MM.1S (cell line): ENCODE measurements at regions not wholly inside any gene's neighbourhood (a gene's known extent, or its start where the extent isn't known, plus 50 kb on each side); places are given as distances from the start of the nearest gene placed in this dataset.
"Not testable (repeated sequence)": the region's sequence is repeated elsewhere in the genome, so short reads cannot be mapped to it uniquely, and the experiment has no call there.

Experiments
- DNase-seq: peaks from one replicate; pipeline ENCODE4 v3.0.0-alpha.2; 2015
- H2AFZ ChIP-seq: fragments of 300-600 bp; sonication (generic); 2 replicates; pipeline ENCODE4 v1.6.0; 2016; ENCODE audit warnings: antibody characterized with exemption, low read length
- H3F3A ChIP-seq: fragments of 300-600 bp; sonication (generic); 2 replicates; pipeline ENCODE4 v1.6.1; 2016; ENCODE audit warnings: mild to moderate bottlenecking, antibody characterized with exemption, low read length, moderate library complexity, mixed read lengths; ENCODE audit not compliant: insufficient read depth
- H3K27ac ChIP-seq: fragments of 300-600 bp; sonication (generic); 2 replicates; pipeline ENCODE4 v1.5.1; 2016; ENCODE audit warnings: mild to moderate bottlenecking, low read length
- H3K27me3 ChIP-seq: fragments of 300-600 bp; sonication (generic); replicated peaks from 2 replicates; pipeline ENCODE4 v1.6.0; 2016; ENCODE audit warnings: low read length; ENCODE audit not compliant: insufficient read depth
- H3K36me3 ChIP-seq: fragments of 300-600 bp; sonication (generic); replicated peaks from 2 replicates; pipeline ENCODE4 v1.6.1; 2016; ENCODE audit warnings: mild to moderate bottlenecking, low read length, mixed read lengths; ENCODE audit not compliant: insufficient read depth
- H3K4me1 ChIP-seq: fragments of 300-600 bp; sonication (generic); 2 replicates; pipeline ENCODE4 v1.6.1; 2016; ENCODE audit warnings: low read length, mixed read lengths
- H3K4me2 ChIP-seq: fragments of 300-600 bp; sonication (generic); 2 replicates; pipeline ENCODE4 v1.6.0; 2016; ENCODE audit warnings: low read depth, low read length
- H3K4me3 ChIP-seq: fragments of 300-600 bp; sonication (generic); 2 replicates; pipeline ENCODE4 v1.5.1; 2016; ENCODE audit warnings: low read length, mixed read lengths
- H3K79me2 ChIP-seq: fragments of 300-600 bp; sonication (generic); 2 replicates; pipeline ENCODE4 v1.6.1; 2016; ENCODE audit warnings: mixed run types, low read length, mixed read lengths
- H3K9ac ChIP-seq: fragments of 300-600 bp; sonication (generic); 2 replicates; pipeline ENCODE4 v1.6.1; 2016; ENCODE audit warnings: low read length, mixed read lengths
- H3K9me2 ChIP-seq: fragments of 300-600 bp; sonication (generic); replicated peaks from 2 replicates; pipeline ENCODE4 v1.6.1; 2016; ENCODE audit warnings: mild to moderate bottlenecking, low read length, mixed read lengths; ENCODE audit not compliant: insufficient read depth
- H3K9me3 ChIP-seq: fragments of 300-600 bp; sonication (generic); replicated peaks from 2 replicates; pipeline ENCODE4 v1.6.1; 2016; ENCODE audit warnings: mild to moderate bottlenecking, low read length, mixed read lengths; ENCODE audit not compliant: insufficient read depth
- H4K20me1 ChIP-seq: fragments of 300-600 bp; sonication (generic); 2 replicates; pipeline ENCODE4 v1.6.1; 2016; ENCODE audit warnings: mild to moderate bottlenecking, low read length, moderate library complexity, mixed read lengths; ENCODE audit not compliant: insufficient read depth
- EZH2 ChIP-seq: fragments of 300-600 bp; sonication (generic); optimal IDR thresholded peaks from 2 replicates; pipeline ENCODE3; 2017; ENCODE audit warnings: low read depth, mild to moderate bottlenecking, antibody characterized with exemption, low read length, mixed read lengths
- EZH2phosphoT487 ChIP-seq: fragments of 300-600 bp; sonication (generic); IDR thresholded peaks from 2 replicates; pipeline ENCODE4 v1.6.1; 2018; ENCODE audit warnings: antibody characterized with exemption, low read length
- TF ChIP-seq, protein P1 (sequence below): fragments of 300-600 bp; sonication (generic); IDR thresholded peaks from 2 replicates; pipeline ENCODE4 v1.5.1; 2016; ENCODE audit warnings: antibody characterized with exemption, low read length, mixed read lengths

DNA sequence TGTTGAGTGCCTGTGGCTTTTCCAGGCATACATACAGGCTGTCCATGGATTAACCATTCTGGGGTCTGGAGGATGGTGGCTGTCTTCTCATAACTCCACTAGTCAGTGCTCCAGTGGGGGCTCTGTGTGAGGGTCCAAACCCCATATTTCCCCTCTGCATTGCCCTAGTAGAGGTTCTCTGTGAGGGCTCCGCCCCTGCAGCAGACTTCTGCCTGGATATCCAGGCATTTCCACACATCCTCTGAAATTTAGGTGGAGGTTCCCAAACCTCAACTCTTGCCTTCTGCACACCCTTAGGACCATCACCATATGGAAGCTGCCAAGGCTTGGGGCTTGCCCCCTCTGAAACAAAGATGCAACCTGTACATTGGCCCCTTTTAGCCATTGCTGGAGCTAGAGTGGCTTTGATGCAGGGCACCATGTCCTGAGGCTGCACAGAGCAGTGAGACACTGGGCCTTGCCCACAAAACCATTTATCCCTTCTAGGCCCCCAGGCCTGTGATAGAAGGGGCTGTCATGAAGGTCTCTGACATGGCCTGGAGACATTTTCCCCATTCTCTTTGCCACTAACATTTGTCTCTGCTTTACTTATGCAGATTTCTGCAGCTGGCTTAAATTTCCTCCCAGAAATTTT is 400.1 kb upstream of the MDFIC2 start:
- H2AFZ ChIP-seq = no peak overlapping the region
- H3K9me2 ChIP-seq = no peaks in the 10 kb centered on the region
- H4K20me1 ChIP-seq = no peaks in the 10 kb centered on the region
- no peak for DNase-seq
- no peaks in the 10 kb centered on the region for H3K4me1 ChIP-seq
- no peaks in the 10 kb centered on the region for H3K9me3 ChIP-seq
- H3K79me2 ChIP-seq = no peaks in the 10 kb centered on the region
- no peaks in the 10 kb centered on the region for H3K36me3 ChIP-seq
- H3K4me3 ChIP-seq = no peak overlapping the region
- H3K4me2 ChIP-seq = no peak overlapping the region
- H3K27me3 ChIP-seq = no peaks in the 10 kb centered on the region
- no peak overlapping the region for H3K9ac ChIP-seq
- H3K27ac ChIP-seq = no peak overlapping the region
- no peak for TF ChIP-seq EZH2phosphoT487
- no peaks in the 10 kb centered on the region for H3F3A ChIP-seq

DNA sequence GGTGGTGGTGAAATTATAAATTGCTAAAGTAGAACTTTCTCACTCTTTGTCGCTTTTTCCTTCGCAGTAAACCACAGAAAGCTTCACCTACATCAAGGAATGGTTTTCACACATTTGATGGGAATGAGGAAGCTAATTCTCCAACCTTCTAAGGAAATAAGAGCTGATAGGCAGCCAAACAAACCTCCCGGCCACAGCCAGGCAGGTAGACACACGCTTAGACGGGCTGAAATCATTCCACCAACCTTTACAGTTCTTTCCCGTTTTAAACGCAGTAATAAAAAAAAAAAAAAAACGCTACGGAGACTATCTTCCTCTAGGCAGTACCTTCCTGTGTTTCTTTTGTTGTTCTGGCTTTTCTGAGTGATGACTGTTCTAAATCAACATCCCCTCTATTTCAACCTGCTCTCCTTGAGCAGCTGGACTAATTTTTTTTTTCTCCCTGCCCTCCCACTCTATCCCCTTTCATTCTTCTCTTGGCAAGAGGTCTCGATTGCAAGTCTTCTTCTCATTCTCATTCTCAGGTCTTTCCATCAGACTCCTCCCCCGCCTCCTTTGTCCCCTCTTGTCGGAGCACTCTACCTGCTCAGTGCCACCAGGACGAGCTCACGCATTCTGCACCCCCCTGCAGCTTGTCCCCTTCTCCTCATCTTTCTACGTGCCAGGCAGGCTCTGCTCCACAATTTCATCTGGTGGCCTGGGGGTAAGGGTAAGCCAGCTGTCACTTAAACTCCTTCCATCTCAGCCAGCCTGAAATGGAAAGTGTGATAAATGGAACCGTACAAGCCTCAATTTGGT is 391.1 kb upstream of the MDFIC2 start:
- Histone ChIP-seq H2AFZ (no peak overlapping the region), H3K9ac (no peak overlapping the region), H3K79me2 (no peaks in the 10 kb centered on the region), H3K4me3 (no peak overlapping the region), H3F3A (no peaks in the 10 kb centered on the region), H3K4me1 (no peaks in the 10 kb centered on the region), H3K27ac (no peak overlapping the region), H4K20me1 (no peaks in the 10 kb centered on the region), H3K27me3 (no peaks in the 10 kb centered on the region), H3K9me3 (no peaks in the 10 kb centered on the region), H3K9me2 (no peaks in the 10 kb centered on the region), H3K4me2 (no peak overlapping the region), H3K36me3 (no peaks in the 10 kb centered on the region)
- DNase-seq = no peak
- TF ChIP-seq EZH2phosphoT487 (no peak), EZH2 (no peak)
- TF ChIP-seq, protein P1, sequence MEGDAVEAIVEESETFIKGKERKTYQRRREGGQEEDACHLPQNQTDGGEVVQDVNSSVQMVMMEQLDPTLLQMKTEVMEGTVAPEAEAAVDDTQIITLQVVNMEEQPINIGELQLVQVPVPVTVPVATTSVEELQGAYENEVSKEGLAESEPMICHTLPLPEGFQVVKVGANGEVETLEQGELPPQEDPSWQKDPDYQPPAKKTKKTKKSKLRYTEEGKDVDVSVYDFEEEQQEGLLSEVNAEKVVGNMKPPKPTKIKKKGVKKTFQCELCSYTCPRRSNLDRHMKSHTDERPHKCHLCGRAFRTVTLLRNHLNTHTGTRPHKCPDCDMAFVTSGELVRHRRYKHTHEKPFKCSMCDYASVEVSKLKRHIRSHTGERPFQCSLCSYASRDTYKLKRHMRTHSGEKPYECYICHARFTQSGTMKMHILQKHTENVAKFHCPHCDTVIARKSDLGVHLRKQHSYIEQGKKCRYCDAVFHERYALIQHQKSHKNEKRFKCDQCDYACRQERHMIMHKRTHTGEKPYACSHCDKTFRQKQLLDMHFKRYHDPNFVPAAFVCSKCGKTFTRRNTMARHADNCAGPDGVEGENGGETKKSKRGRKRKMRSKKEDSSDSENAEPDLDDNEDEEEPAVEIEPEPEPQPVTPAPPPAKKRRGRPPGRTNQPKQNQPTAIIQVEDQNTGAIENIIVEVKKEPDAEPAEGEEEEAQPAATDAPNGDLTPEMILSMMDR = no peak

DNA sequence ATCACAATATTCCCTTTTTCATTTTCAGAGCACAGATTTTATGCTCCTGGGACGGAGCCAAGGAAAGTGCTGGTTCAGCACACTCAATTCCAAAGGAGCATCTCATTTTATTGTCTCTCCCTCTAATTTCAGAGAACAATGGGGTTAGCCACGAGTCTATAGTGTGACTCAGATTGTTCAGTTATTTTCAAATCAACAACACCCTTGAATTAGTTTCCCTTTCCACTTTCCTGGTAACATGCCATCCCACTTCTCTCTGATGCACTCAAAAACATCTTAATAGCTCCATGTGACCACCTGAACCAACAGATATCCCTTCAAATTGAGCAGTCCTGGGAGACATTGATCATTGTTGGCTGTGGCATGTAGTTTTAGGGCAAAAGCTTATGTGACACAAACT is 389.7 kb upstream of the MDFIC2 start:
- Histone ChIP-seq H3F3A (no peaks in the 10 kb centered on the region), H3K4me2 (no peak overlapping the region), H3K4me1 (no peaks in the 10 kb centered on the region), H3K79me2 (no peaks in the 10 kb centered on the region), H4K20me1 (no peaks in the 10 kb centered on the region), H3K4me3 (no peak overlapping the region), H3K27me3 (no peaks in the 10 kb centered on the region), H3K9me2 (no peaks in the 10 kb centered on the region), H3K9ac (no peak overlapping the region), H3K27ac (no peak overlapping the region), H2AFZ (no peak overlapping the region), H3K9me3 (no peaks in the 10 kb centered on the region), H3K36me3 (no peaks in the 10 kb centered on the region)
- TF ChIP-seq, protein P1 = no peak
- TF ChIP-seq EZH2 (no peak), EZH2phosphoT487 (no peak)
- no peak for DNase-seq

DNA sequence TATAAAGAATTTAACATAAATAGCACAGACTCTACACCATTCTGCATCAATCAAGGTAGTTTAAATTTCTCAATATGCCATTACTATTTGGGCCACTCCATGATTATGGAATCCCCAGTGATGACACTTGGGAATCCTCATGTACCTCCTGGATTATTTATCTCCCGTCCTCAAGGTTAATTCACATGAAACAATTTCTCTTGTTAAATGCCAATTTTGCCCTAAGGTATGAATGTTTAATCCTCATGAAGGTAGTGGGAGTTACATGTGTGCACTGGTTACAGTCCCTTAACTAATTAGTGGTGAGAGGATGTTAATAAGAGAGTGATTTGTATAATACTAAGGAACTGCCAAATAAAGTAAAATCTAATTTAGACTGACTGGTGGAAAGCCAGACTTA is 372.3 kb upstream of the MDFIC2 start:
- Histone ChIP-seq H3K79me2 (no peaks in the 10 kb centered on the region), H3K4me3 (no peak overlapping the region), H3K27ac (no peak overlapping the region), H4K20me1 (no peaks in the 10 kb centered on the region), H2AFZ (no peak overlapping the region), H3F3A (no peaks in the 10 kb centered on the region), H3K9me3 (no peaks in the 10 kb centered on the region), H3K4me1 (no peaks in the 10 kb centered on the region), H3K9me2 (no peaks in the 10 kb centered on the region), H3K27me3 (no peaks in the 10 kb centered on the region), H3K36me3 (no peaks in the 10 kb centered on the region), H3K9ac (no peak overlapping the region), H3K4me2 (no peak overlapping the region)
- TF ChIP-seq EZH2phosphoT487 (no peak), EZH2 (no peak)
- TF ChIP-seq, protein P1 = no peak
- no peak for DNase-seq

DNA sequence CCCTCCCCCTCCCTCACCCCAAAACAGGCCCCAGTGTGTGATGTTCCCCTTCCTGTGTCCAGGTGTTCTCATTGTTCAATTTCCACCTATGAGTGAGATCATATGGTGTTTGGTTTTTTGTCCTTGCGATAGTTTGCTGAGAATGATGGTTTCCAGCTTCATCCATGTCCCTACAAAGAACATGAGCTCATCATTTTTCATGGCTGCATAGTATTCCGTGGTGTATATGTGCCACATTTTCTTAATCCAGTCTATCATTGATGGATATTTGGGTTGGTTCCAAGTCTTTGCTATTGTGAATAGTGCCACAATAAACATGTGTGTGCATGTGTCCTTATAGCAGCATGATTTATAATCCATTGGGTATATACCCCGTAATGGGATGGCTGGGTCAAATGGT is 363.4 kb upstream of the MDFIC2 start:
- H4K20me1 ChIP-seq, H3K9me2 ChIP-seq, H3K27ac ChIP-seq, H3F3A ChIP-seq, H3K9ac ChIP-seq, H3K79me2 ChIP-seq, H3K4me1 ChIP-seq, H3K4me3 ChIP-seq, H3K36me3 ChIP-seq, H3K27me3 ChIP-seq, H3K4me2 ChIP-seq, H3K9me3 ChIP-seq, DNase-seq, H2AFZ ChIP-seq: not testable (repeated sequence)
